ENCODE measurements at regions not wholly inside any gene's neighbourhood (a gene's known extent, or its start where the extent isn't known, plus 50 kb on each side); places are given as distances from the start of the nearest gene placed in this dataset.
"Not testable (repeated sequence)": the region's sequence is repeated elsewhere in the genome, so short reads cannot be mapped to it uniquely, and the experiment has no call there.

GRCh38 chr2:236415684-236416444, 151.7 kb upstream of the ASB18 start:
- DNase-seq: no peak

GRCh38 chr2:236417150-236417549, 152.5 kb upstream of the ACKR3 start:
- no peak for DNase-seq

- no peak for DNase-seq
Observed at GRCh38 chr2:236430584-236430983, 139.0 kb upstream of the ACKR3 start.

GRCh38 chr2:236434593-236434992, 135.0 kb upstream of the ACKR3 start:
- DNase-seq: no peak

- DNase-seq: no peak
Observed at GRCh38 chr2:236440110-236440881, 129.3 kb upstream of the ACKR3 start.

- DNase-seq: no peak
Observed at GRCh38 chr2:236444187-236444586, 125.4 kb upstream of the ACKR3 start.

GRCh38 chr2:236445678-236446077, 123.9 kb upstream of the ACKR3 start:
- DNase-seq: no peak

- DNase-seq: no peak
Observed at GRCh38 chr2:236446521-236446920, 123.1 kb upstream of the ACKR3 start.

GRCh38 chr2:236449167-236449761, 120.4 kb upstream of the ACKR3 start:
- no peak for DNase-seq

- DNase-seq: no peak
Observed at GRCh38 chr2:236452238-236452637, 117.4 kb upstream of the ACKR3 start.

GRCh38 chr2:236454076-236454475, 115.5 kb upstream of the ACKR3 start:
- DNase-seq: no peak

- DNase-seq: no peak
Observed at GRCh38 chr2:236459393-236459792, 110.2 kb upstream of the ACKR3 start.

GRCh38 chr2:236464140-236464539, 105.5 kb upstream of the ACKR3 start:
- DNase-seq: no peak

- DNase-seq: no peak
Observed at GRCh38 chr2:236472720-236473495, 96.7 kb upstream of the ACKR3 start.

- no peak for DNase-seq
Observed at GRCh38 chr2:236473691-236474090, 95.9 kb upstream of the ACKR3 start.

GRCh38 chr2:236479814-236480213, 89.8 kb upstream of the ACKR3 start:
- no peak for DNase-seq

- DNase-seq: no peak
Observed at GRCh38 chr2:236483102-236483501, 86.5 kb upstream of the ACKR3 start.

GRCh38 chr2:236485519-236485918, 84.1 kb upstream of the ACKR3 start:
- DNase-seq: no peak

- not testable (repeated sequence) for DNase-seq
Observed at GRCh38 chr2:236489083-236489482, 80.5 kb upstream of the ACKR3 start.

- no peak for DNase-seq
Observed at GRCh38 chr2:236489895-236490404, 79.7 kb upstream of the ACKR3 start.

GRCh38 chr2:236496340-236496739, 73.3 kb upstream of the ACKR3 start:
- no peak for DNase-seq

- no peak for DNase-seq
Observed at GRCh38 chr2:236498369-236498768, 71.3 kb upstream of the ACKR3 start.

Data from NCI-H1694 treated with DMSO at 0.1 percent for 48 hours (cell line).